ENCODE measurements at regions not wholly inside any gene's neighbourhood (a gene's known extent, or its start where the extent isn't known, plus 50 kb on each side); places are given as distances from the start of the nearest gene placed in this dataset.
A peak's percentile ranks its signal among the peaks of the same experiment; 100 is the strongest.
"Not testable (repeated sequence)": the region's sequence is repeated elsewhere in the genome, so short reads cannot be mapped to it uniquely, and the experiment has no call there.

GRCh38 chr7:101679653-101680173 is 50.6 kb upstream of the MYL10 start:
- not testable (repeated sequence) for DNase-seq (ENCODE audit: low spot score)

- DNase-seq (ENCODE audit: low spot score): no peak
These were observed 51.5 kb upstream of the MYL10 start for GRCh38 chr7:101680406-101681145.

DNA sequence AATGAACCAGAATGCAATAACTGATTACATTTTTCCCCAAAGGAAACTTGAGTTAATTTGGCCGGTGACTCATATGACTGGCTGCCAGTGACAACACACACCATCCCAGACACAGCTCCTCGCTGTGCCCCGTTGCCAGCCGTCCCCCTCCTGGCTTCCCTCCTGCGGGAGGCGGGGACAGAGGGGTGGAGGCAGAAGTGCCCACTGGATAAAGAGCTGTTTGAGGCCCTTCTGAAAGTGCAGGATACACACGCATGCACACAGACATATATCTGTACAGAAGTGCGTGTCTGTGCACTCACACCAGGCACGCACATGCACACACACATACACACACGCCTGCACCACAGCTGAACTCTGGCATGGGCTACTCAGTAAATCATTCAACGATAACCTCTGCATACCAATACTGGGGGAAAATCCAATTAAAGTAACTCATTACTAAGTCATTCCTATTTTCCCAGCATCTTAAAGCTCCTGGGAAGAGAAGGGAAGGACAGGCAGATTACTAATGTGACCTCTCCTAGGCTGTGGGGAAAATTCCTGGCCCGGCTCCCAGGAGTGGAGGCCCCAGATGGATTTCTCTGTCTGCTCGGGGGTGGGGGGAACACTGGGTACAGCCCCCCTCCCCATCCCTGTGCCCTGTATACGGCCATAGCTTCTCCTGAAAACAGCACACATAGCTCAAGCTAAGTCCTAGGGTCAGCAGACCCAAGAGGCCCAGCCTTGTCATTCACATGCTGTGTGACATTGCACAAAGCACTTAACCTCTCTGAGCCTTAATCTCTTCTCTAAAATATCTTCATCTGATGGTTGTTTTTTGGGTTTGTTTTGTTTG is 52.3 kb upstream of the MYL10 start:
- peak; percentile 95 for DNase-seq (ENCODE audit: low spot score)

- DNase-seq (ENCODE audit: low spot score): no peak
These were observed 55.9 kb upstream of the MYL10 start for GRCh38 chr7:101684983-101685330.

DNA sequence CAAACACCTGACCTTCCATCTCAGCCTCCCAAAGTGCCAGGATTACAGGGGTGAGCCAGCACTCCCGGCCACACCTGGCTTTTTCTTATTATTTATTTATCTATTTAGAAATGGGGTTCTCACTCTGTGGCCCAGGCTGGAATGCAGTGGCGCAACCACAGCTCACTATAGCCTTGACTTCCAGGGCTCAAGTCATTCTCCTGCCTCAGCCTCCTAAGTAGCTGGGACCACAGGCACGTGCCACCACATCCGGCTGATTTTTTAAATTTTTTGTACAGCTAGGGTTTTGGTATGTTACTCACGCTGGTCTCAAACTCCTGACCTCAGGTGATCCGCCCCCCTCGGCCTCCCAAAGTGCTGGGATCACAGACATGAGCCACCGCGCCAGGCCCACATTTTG is 56.9 kb upstream of the MYL10 start:
- DNase-seq (ENCODE audit: low spot score): no peak

GRCh38 chr7:101687081-101687480 is 58.0 kb upstream of the MYL10 start:
- no peak for DNase-seq (ENCODE audit: low spot score)

- DNase-seq (ENCODE audit: low spot score): no peak
These were observed 58.7 kb upstream of the MYL10 start for GRCh38 chr7:101687791-101688182.

- peak; percentile 90 for DNase-seq (ENCODE audit: low spot score)
These were observed 59.2 kb upstream of the MYL10 start for GRCh38 chr7:101688183-101688831.

DNA sequence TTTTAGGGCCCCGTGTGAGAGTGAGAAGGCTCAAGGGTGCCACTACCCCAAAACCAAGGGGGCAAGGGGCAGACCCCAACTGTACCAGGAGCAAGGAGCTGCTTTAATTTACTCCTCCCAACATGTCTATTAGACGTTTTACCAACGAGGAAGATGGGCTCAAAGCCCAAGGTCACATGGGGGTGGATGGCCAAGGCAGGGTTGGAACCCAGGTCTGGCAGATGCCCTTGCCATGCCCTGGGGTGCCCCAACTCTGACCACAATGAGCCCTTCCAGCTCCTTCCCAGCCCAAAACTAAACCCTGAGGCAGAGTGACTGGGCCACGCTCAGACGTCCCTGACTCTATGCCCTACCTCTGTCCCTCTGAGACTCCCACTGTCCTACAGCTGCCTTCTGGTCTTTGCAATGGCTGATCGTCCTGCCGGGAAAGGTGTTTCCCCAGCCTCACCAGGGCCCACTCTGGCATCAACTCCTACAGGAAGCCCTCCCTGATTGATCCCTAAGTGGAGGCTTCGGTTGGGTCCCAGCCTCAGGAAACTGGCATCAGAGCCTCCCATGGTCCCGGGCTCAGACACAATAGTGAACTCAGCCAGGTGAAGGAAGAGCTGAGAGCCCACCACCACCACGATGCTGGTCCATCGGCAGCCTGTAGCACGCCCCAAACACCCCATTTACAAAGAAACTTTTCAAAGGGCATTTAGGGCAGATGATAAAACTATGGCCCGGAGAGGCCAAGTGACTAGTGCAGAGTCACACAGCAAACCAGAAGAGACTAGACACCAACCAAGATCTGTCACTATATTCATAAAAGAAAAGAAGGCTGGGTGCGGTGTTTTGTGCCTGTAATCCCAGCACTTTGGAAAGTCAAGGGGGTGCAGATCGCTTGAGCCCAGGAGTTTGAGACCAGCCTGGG is 60.2 kb upstream of the MYL10 start:
- DNase-seq (ENCODE audit: low spot score): no peak

DNA sequence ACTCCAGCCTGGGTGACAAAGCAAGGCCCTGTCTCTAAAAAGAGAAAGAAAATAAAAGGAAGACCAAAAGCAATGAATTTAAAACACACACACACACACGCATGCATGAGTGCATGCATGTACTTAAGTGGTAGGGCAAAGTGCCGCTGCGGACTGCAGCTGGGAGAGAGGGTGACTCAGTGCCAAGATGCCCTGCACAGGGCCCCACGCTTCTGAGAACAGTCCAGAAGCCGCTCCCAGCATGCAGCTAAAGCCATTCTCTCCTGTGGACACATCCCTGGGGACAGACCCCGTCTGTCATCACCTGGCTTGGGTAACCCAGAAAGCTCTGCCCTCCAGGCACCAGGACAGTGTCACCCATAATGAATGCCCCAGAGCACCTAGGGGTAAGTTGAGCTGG is 61.0 kb upstream of the MYL10 start:
- no peak for DNase-seq (ENCODE audit: low spot score)

DNA sequence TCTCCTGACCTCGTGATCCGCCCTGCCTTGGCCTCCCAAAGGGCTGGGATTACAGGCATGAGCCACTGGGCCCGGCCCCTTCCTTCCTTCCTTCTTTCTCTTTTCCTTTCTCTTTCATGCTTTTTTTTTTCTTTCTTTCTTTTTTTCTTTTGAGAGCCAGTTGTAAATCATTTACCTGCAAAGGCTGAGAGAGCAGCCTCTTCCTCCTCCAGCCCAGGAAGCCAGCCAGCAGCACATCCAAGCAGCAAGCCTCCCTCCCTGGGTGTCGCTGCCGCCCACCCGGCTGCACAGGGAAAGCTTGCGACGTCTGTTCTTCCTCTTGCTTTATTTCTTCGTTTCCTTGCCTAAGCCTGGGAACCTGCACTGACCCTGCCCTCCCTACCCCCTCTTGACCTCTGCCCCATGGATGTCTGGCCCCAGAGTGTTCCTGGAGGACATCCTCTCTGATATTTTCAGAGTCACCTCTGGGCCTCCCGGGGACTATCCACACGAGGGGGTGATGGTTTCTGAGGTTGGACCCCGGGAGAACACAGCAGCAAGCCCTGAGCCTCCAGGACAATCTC is 62.8 kb upstream of the MYL10 start:
- no peak for DNase-seq (ENCODE audit: low spot score)

GRCh38 chr7:101693498-101694091 is 64.5 kb upstream of the MYL10 start:
- no peak for DNase-seq (ENCODE audit: low spot score)

- DNase-seq (ENCODE audit: low spot score): no peak
These were observed 69.9 kb upstream of the MYL10 start for GRCh38 chr7:101698964-101699363.

GRCh38 chr7:101699399-101699798 is 70.3 kb upstream of the MYL10 start:
- DNase-seq (ENCODE audit: low spot score): no peak

- DNase-seq (ENCODE audit: low spot score): no peak
These were observed 71.1 kb upstream of the MYL10 start for GRCh38 chr7:101699881-101700823.

- DNase-seq (ENCODE audit: low spot score): no peak
These were observed 72.2 kb upstream of the MYL10 start for GRCh38 chr7:101701153-101701794.

DNA sequence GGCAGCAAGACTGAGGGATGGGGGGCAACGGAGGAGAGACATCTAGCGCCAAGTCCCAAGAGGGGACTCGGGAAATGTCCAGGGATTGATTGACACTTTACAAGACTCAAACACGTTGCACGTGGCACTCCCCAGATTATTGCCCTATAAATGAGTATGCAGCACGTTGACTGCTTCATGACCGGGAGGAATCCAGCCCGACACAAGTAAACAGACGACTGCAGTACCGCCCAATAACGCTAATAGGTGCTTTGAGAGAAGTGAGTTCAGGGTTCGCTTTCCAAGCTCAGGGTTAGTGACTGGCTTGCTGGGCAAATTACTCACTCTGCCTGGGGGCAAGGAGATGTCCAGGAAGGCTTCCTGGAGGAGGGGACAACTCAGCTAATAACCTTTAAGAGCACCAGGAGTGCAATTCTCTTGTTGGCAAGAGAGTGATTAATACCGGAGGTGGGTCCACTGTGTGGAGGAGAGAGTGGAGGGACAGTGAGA is 73.3 kb upstream of the MYL10 start:
- no peak for DNase-seq (ENCODE audit: low spot score)

DNA sequence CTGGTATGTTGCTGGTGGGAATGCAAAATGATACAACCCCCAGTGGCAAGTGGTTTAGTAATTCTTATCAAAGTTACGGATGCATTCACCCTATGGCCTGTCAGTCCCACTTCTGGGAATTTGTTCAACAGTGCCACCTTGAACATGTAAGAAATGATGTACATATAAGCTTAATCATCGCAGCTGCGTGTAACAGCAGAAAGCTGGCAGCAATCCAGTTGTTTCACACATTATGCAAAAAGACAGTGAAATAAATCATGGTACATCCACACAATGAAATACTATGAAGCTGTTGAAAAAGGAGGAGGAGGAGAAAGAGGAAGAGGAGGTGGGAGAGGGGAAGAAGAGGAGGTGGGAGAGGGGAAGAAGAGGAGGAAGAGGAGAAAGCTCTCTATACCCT is 76.2 kb upstream of the MYL10 start:
- DNase-seq (ENCODE audit: low spot score): no peak

GRCh38 chr7:101707587-101707986 is 78.5 kb upstream of the MYL10 start:
- no peak for DNase-seq (ENCODE audit: low spot score)

Measured in AG20443 (cell line).